ENCODE measurements at regions not wholly inside any gene's neighbourhood (a gene's known extent, or its start where the extent isn't known, plus 50 kb on each side); places are given as distances from the start of the nearest gene placed in this dataset.

GRCh38 chr5:88404405-88404804, 135.8 kb upstream of the TMEM161B start:
- H3K4me1 ChIP-seq (ENCODE audit: insufficient read depth, poor library complexity, severe bottlenecking), result no peaks in the 10 kb centered on the region
- H3K9me3 ChIP-seq (ENCODE audit: severe bottlenecking), result no peaks in the 10 kb centered on the region
- no peak overlapping the region for H3K27ac ChIP-seq (ENCODE audit: poor library complexity, severe bottlenecking)
- no peak for DNase-seq (ENCODE audit: low spot score)
- ATAC-seq (ENCODE audit: low read depth), result no peak
- H3K27me3 ChIP-seq (ENCODE audit: insufficient read depth, poor library complexity, severe bottlenecking), result peaks cover 3% of the 10 kb centered on the region
- TF ChIP-seq CTCF (IDR thresholded peaks at IDR 0.05; ENCODE audit: poor library complexity, severe bottlenecking), result no peak
- no peak overlapping the region for H3K4me3 ChIP-seq (ENCODE audit: severe bottlenecking)
- H3K36me3 ChIP-seq (ENCODE audit: low read depth), result no peaks in the 10 kb centered on the region

- H3K9me3 ChIP-seq (ENCODE audit: severe bottlenecking), result no peaks in the 10 kb centered on the region
- H3K36me3 ChIP-seq (ENCODE audit: low read depth), result no peaks in the 10 kb centered on the region
- H3K27me3 ChIP-seq (ENCODE audit: insufficient read depth, poor library complexity, severe bottlenecking), result no peaks in the 10 kb centered on the region
- no peak overlapping the region for H3K27ac ChIP-seq (ENCODE audit: poor library complexity, severe bottlenecking)
- ATAC-seq (ENCODE audit: low read depth) (no peak), DNase-seq (ENCODE audit: low spot score) (no peak)
- no peak overlapping the region for H3K4me3 ChIP-seq (ENCODE audit: severe bottlenecking)
- TF ChIP-seq CTCF (IDR thresholded peaks at IDR 0.05; ENCODE audit: poor library complexity, severe bottlenecking), result no peak
- no peaks in the 10 kb centered on the region for H3K4me1 ChIP-seq (ENCODE audit: insufficient read depth, poor library complexity, severe bottlenecking)
Observed at GRCh38 chr5:88401686-88402085, 133.0 kb upstream of the TMEM161B start.

GRCh38 chr5:88401228-88401627, 132.6 kb upstream of the TMEM161B start:
- H3K36me3 ChIP-seq (ENCODE audit: low read depth), result no peaks in the 10 kb centered on the region
- H3K27ac ChIP-seq (ENCODE audit: poor library complexity, severe bottlenecking), result no peak overlapping the region
- no peak for TF ChIP-seq CTCF (IDR thresholded peaks at IDR 0.05; ENCODE audit: poor library complexity, severe bottlenecking)
- no peaks in the 10 kb centered on the region for H3K4me1 ChIP-seq (ENCODE audit: insufficient read depth, poor library complexity, severe bottlenecking)
- ATAC-seq (ENCODE audit: low read depth) (no peak), DNase-seq (ENCODE audit: low spot score) (no peak)
- no peak overlapping the region for H3K4me3 ChIP-seq (ENCODE audit: severe bottlenecking)
- no peaks in the 10 kb centered on the region for H3K27me3 ChIP-seq (ENCODE audit: insufficient read depth, poor library complexity, severe bottlenecking)
- no peaks in the 10 kb centered on the region for H3K9me3 ChIP-seq (ENCODE audit: severe bottlenecking)

GRCh38 chr5:88399561-88399960, 130.9 kb upstream of the TMEM161B start:
- no peak for TF ChIP-seq CTCF (IDR thresholded peaks at IDR 0.05; ENCODE audit: poor library complexity, severe bottlenecking)
- Histone ChIP-seq H3K4me1 (ENCODE audit: insufficient read depth, poor library complexity, severe bottlenecking) (no peaks in the 10 kb centered on the region), H3K4me3 (ENCODE audit: severe bottlenecking) (no peak overlapping the region), H3K9me3 (ENCODE audit: severe bottlenecking) (no peaks in the 10 kb centered on the region), H3K27me3 (ENCODE audit: insufficient read depth, poor library complexity, severe bottlenecking) (peaks cover 3% of the 10 kb centered on the region), H3K27ac (ENCODE audit: poor library complexity, severe bottlenecking) (no peak overlapping the region), H3K36me3 (ENCODE audit: low read depth) (no peaks in the 10 kb centered on the region)
- ATAC-seq (ENCODE audit: low read depth) (no peak), DNase-seq (ENCODE audit: low spot score) (no peak)

- peaks cover 3% of the 10 kb centered on the region for H3K27me3 ChIP-seq (ENCODE audit: insufficient read depth, poor library complexity, severe bottlenecking)
- no peak overlapping the region for H3K4me3 ChIP-seq (ENCODE audit: severe bottlenecking)
- no peak overlapping the region for H3K27ac ChIP-seq (ENCODE audit: poor library complexity, severe bottlenecking)
- ATAC-seq (ENCODE audit: low read depth) (no peak), DNase-seq (ENCODE audit: low spot score) (no peak)
- H3K4me1 ChIP-seq (ENCODE audit: insufficient read depth, poor library complexity, severe bottlenecking), result no peaks in the 10 kb centered on the region
- TF ChIP-seq CTCF (IDR thresholded peaks at IDR 0.05; ENCODE audit: poor library complexity, severe bottlenecking), result no peak
- no peaks in the 10 kb centered on the region for H3K9me3 ChIP-seq (ENCODE audit: severe bottlenecking)
- no peaks in the 10 kb centered on the region for H3K36me3 ChIP-seq (ENCODE audit: low read depth)
Observed at GRCh38 chr5:88398316-88398715, 129.7 kb upstream of the TMEM161B start.

All from RWPE2 (cell line).